ENCODE measurements at regions not wholly inside any gene's neighbourhood (a gene's known extent, or its start where the extent isn't known, plus 50 kb on each side); places are given as distances from the start of the nearest gene placed in this dataset.

DNA sequence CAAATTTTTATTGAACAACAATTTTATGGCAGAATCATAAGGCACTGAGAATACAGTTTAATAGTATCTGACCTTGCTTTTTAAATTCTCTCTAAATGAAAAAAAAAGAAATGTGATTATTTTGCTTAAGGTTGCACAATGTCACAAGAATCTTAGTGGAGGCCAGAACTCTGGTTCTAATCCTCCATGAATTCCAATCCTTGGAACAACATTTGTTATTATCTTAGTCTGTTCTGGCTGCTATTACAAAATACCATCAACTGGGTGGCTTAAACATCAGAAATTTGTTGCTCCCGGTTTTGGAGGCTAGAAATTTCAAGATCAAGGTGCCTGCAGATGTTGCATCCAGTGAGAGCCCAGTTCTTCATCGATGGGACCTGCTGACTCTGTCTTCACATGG lies 158.2 kb upstream of the POM121L12 start:
- no peak for DNase-seq

DNA sequence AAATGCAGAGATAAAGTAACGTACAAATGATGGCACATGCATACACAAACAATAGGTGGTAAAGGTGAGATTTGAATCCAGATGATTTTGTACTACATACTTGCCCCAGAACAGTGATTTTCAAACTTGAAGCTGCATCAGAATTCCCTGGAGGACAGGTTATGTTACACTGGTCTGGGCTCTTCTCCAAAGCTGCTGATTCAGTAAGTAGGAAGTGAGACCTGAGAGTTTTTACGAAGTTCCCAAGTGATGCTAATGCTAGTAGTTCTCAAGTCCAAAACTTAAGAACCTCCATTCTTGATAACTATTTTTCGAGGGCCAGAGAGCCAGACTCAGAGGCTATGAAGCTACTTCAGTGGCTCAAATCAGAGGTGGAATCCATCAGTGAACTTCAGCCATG lies 159.0 kb upstream of the POM121L12 start:
- DNase-seq = no peak

DNA sequence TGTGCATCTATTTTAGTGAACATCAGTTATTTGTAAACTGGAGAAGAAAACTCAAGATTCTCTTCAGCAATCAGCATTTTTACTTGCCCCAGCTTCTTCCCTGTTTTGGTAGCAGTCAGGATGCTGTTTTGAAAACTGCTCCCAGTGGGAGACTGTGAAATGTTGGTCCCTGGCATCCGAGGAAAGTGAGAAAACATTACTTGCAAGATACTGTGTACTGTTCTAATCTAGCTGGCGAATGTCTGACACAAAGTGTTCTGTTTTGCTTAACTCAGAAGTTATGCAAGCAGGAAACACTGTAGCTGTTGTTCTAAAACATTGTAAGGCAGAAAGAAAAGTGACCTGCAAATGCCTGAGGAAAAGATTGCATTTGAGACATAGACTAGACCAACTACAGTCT lies 171.8 kb upstream of the POM121L12 start:
- no peak for DNase-seq

DNA sequence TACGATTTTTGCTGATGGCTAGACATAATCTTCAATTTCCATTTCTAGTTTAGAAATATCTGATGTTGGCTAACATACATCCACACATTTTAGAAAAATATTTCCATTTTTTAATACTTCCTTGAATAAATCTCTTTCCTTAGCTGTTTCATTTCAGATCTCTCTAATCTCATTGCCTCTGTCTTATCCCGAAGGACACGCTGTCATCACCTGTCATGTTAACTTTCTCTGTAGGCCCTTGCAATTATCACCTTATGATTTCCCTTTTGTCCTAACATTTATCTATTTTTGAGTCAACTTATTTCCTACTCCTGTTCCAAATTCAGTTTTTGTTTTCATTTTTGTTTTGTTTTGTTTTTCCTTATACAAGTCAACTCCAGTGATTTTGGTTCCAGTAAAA lies 173.1 kb upstream of the POM121L12 start:
- DNase-seq = no peak

DNA sequence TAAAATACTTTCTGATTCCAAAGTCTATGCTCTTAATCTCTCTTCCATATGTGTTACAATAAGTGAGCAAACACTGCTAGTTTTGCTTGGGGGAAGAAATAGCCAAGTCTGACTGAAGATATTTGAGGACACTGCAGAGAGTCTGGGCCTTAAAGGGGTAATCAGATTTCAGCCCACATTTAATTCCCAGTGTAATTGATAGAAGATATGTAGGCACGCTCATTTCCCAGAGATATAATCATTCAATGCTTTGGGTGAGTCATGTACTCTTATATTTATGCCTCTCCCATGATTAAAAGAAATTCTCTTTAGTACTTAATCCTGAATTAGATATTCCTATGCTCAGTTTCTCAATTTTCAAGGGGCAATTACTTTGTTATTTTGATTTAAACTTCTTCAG lies 178.1 kb upstream of the POM121L12 start:
- no peak for DNase-seq

DNA sequence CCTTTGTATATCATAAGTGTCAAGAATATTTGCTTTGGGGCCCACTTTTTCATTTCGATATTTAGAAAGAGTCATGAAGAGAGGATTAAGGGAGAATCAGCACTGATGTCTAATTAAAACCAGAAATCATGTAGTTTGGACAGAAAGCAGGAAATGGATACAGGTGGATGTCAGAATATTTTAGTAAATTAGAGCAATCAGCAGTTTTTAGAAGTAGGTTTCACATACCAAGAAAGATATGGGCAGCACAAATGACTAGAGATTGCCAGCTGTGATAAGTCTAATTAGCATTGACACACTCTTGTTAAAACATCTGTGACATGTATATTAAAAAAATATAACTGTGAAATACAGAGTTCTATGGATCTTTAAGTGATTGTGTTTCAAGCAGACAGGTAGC lies 180.8 kb upstream of the POM121L12 start:
- no peak for DNase-seq

DNA sequence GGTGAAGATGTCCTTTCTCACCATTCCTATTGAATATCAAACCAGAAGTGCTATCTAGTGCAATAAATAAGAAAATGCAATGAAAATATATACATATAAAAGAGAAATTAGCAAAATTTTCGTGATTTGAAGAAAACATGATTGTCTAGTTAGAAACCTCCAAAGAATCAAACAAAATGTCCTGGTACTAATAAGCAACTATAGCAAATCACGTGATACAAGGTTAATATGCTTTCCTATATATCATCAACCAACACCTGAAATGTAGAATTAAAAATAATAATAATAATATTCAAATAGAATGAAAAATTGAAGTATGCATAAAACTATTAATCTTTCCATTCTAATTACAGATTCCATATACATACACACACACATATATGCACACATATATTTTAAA lies 183.9 kb upstream of the POM121L12 start:
- DNase-seq = no peak

DNA sequence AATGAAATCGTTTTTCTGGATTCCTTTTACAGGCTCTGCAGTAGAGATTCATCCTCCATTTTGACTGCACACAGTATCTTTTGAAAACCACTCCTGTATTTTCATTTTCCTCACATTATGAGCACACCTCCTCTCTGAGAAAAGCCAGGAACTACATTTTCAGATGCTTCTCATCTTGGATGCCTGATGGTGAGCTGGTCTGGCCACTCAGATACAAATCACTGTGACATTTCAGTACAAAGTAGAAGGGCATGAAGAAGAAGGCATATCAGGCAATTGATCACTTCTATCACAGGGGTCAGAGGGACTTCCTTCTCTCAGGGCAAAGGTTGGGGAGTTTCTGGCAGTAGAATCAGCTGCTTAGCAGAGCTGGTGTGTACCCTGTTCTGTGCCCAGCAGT lies 192.0 kb upstream of the POM121L12 start:
- no peak for DNase-seq

DNA sequence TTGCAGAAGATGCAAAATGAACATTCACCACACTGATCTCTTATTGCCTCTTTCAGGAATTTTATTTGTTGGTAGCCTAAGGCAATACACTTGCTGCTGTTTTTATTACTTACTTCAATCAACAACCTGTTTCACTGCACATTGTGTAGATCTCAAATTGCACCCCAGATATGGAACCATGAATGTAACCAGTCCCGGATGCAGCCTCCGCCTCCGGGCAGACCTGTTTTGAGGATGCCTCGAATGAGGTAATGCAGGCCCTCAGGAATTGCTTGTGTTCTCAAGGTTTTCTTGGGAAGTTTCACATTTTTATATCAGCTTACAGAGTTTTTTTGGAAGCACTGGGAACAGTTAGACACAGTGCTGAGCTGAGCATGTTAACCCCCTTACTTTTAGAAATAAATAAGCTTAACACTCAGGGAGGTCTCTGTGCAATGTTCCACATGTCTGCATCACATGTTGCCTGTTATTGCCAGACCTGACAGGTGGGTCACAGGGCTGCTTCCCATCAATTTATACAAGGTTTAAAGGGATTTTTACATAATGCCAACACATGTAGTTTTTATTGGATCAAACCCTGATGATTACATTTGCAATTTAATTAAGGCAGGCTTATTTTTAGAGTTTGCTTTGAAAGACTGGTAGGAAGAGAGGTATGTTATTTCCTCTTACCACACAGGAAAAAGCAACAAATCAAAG lies 193.1 kb upstream of the POM121L12 start:
- no peak for DNase-seq

DNA sequence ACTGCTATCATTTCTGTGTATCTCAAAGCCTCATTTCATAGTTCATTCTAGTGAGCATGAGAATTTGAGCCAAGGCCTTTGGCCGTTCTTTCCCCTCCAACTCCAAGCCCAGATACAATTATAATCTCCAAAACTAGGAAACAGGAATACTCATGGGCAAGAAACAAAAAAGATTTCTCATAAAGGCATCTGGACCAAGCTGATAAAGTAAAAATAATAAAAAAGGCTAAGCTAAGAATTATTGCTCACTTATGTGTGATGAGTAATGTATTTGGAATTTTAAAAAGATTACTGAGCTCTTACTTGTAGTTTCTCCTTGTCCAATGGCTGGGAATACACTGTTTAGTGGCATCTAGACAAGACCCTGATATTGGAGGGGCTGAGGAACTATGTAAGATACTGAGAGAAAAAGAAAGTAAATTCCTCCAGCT lies 196.4 kb upstream of the POM121L12 start:
- DNase-seq = no peak

DNA sequence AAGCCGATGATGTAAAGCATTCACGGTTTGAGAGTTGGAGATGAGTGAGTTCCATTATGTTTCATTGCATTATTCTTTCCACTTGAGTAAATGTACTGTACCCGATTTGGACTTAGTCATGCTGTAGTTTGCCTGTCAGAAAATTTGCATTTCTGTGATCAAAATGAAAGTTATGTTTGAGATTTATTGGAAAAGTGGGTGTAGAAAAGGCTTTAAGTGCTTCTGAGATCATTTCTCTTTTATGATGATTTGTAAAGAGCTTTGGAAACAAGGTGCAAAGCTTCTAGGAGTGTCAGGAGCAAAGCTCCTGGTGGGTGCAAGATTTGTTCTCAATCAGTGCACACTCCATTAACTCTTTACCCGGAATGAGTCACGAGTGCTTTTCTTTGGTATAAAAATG lies 204.1 kb upstream of the POM121L12 start:
- no peak for DNase-seq

DNA sequence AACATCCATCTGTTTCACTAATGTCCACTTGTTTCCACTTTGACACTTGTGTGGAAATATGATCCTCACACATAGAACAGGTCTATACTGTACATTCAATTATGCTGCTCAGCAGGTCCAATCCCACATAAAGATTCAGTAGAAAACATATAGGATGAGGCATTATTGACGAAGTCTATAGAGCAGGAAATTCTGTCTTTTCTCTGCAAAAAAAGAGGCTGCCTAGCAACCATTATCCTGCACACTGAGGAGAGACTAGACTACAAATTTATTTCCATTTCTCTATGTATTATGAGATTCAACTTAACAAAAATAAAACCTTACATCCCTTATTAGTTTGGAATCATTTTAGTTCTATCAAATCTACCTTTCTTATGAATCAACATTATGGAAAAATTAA lies 204.6 kb upstream of the POM121L12 start:
- no peak for DNase-seq

DNA sequence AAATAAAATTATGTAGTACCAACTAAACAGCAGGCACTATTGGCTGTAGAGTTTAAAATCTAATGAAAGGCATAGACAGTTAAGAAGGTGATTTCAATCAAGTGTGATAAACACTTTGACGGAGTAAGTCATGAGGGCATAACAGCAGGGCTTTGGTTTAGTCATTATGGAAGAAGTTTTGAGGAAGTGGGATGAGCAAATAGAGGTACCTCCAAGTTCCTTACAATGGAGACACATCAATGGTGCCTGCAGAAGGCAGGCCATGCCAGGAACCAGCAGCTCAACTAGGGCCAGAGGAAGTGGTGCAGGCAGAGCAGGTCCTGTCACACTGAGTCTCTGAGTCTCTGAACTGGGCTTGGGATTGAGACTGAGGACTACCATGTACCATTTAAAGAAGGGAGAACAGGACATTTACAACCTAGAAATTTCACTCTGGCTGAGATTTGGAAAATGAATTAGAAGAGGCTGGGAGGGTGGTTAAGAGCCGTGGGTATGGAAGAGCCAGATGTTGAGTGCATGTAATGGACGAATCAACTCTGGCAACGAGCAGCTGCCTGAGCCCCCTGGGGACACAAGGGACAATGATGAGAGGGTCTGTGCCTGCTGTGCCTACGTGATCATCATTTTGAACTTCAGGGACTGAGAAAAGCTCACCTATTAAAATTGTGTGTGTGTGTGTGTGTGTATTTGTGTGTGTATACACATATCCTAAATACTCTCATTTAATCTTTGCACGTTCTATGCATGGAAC lies 208.7 kb upstream of the POM121L12 start:
- no peak for DNase-seq

DNA sequence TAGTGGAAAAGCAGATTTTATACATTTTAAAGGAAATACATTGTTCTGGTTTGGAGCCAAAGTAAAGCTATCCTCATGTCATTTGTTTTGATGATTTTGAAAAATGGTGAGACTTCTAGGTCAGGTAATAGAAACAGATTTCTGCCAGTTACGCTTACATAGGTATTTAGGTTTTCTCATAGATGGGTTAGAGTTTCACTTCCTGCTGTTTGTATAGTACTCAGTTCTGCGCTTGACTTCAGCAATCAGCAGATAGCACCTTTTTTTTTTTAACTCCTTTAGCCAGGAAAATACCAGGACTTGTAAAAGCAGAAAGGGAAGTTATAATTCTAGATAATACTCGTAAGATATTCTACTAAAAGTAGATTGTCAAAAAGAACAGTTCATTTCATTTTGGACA lies 209.8 kb upstream of the POM121L12 start:
- DNase-seq = no peak

DNA sequence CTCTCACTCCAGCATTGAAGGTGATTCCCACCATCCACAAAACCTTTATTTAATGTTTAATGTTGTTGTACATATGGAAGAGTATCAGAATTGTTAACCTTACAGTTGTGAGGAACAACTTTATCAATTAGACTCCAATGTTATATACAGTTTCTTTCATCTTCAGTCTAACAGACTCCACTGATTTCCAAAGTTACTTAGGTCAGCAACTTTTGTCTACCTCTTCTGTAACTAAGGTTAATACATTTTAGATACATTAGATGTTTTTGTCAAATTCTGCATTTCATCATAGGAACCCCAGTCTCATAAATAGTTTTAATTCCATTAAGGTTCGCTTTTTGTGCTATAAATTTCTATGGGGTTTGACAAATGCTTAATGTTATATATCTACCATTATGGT lies 223.9 kb upstream of the POM121L12 start:
- DNase-seq = no peak

DNA sequence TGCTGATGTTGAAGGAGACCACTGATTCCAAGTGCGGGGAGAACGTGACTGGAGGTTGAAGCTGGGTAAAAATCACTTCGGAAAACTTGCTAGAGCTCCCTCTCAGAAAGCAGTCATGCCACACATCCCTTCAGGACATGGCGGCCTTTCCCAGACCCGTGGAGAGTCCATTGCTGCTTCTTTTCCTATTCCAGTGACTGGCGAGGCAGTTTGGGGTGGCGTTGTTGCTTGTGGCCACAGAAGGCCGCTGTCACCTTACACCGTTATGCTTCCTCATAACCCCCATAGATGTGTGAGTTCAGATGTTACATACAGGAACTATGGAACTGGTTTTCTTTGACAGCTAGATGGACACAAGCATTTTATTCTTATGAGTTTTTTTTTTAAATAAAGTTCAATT lies 235.6 kb upstream of the POM121L12 start:
- DNase-seq = no peak

DNA sequence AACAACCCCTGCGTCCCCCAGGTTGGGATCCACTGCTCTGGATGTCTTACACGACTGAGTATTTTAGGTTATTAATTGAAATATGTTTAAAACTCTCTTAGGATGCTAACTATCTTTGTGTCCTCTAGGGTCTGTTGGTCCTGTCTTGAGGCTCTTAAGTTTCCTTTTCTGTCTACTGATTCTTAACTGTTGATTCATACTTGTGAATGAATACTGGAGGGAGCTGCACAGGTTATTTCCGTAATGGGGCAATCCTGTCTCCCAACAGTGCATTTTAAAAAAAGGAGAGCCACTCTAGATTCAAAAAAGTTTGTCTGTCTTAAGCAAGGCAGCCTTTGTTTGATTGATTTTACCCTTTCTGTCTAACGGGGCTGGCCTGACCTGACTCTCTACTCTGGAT lies 237.6 kb upstream of the POM121L12 start:
- DNase-seq = no peak

DNA sequence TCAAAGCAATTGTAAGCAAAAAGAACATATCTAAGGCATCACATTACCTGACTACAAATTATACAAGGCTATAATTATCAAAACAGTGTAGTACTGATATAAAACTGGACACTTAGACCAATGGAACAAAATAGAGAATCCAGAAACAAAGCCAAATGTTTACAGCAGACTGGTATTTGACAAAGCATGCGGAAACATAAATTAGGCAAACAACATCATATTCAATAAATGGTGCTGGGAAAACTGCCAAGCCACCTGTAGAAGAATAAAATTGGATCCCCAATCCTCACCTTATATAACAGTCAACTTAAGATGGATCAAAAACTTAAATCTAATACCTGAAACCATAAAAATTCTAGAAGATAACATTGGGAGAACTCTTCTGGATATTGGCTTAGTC lies 240.8 kb upstream of the POM121L12 start:
- DNase-seq = no peak

DNA sequence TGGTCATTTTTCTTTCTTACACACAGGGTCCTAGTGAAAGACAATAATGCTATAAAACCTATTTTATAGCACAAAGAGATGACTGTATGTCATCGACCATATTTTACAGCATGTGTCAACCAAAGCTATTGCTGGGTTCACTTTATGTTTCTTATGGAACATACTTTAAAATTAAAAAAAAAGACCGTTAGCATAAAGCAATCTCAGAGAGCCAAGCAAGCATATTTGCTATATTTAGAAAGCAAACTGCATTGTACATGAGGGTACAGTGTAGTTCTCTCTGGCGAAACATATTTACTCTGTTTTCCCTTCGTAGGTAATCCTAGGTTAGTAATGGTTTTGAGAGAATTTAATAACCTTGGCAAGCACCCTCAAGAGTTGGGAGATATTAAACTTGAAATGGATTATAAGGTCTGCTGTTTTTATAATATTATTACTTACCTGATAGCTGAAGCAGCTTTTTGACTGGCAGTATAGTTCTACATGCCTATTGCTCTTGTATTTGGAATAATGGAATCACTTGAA lies 244.2 kb upstream of the POM121L12 start:
- DNase-seq = no peak

DNA sequence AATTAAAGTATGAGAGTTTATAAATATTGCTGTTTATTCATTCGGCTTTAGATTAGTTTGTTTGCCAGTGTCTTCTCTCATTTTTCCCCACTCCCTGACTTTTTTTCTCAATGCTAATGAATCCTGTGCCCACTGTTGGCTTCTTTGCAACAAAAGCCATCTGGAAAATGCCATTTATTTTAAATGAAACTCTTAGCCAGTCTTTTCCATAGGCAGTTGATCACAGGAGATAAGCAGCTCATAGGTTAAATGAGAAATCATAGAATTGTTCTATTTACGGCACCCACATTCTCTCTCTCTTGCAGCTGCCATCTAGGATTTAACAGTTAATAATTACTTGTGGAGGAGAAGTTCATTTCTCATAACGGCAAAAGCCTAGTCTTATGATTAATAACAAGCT lies 249.3 kb upstream of the POM121L12 start:
- DNase-seq = no peak

DNA sequence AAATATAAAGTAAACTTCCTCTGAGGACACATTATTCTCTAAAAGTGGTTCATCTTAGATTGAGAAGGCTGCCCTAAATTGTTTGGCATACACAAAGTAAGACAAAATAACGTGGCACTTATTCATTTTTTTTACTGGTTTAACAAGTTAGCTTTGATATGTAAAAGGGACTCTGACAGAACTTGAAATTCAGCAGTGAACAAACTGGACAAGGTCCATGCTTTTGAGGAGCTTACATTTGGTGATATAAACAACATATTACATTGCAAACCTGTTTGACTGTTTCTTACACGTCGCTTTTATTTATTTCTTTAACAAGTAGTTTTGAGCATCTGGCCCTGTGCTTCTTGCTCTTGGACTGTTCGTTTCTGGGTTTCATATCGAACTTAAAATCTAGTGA lies 253.1 kb upstream of the POM121L12 start:
- DNase-seq = no peak

DNA sequence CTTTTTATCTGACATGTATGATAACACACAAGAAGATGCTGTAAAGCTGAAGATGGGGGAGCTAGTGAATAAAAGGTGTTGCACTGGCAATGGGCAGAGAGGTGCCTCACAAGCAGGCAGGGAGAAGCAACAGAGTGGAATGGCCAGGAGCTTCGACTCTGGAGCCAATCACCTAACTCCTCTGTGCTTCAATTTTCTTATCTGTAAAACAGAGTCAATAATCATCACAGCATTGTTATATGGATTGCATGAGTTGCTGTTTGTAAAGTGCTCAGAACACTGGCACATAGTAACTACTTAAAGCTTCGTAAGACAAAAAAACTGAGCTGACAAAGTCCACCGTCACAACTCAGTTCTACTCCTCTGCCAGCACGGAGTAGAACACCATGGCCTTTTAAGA lies 254.2 kb upstream of the POM121L12 start:
- no peak for DNase-seq

DNA sequence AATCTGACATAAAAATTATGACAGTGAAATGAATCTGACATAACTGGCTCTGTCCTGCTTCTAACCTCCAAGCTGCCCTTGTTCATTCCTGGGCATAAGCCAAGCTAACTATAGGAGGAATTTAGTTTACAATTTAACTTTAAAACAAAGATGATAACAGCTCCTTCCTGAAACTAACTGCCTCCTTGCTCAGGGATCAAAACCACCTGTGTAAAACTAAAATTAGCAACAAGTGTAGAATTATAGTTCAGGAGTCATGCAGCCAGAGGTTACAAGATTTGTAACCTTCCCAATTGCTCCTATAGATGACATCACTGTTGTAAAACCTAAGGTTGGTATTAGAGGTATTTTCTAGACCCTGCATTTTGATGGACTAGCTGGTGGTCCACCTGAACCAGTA lies 256.4 kb upstream of the POM121L12 start:
- DNase-seq = no peak

DNA sequence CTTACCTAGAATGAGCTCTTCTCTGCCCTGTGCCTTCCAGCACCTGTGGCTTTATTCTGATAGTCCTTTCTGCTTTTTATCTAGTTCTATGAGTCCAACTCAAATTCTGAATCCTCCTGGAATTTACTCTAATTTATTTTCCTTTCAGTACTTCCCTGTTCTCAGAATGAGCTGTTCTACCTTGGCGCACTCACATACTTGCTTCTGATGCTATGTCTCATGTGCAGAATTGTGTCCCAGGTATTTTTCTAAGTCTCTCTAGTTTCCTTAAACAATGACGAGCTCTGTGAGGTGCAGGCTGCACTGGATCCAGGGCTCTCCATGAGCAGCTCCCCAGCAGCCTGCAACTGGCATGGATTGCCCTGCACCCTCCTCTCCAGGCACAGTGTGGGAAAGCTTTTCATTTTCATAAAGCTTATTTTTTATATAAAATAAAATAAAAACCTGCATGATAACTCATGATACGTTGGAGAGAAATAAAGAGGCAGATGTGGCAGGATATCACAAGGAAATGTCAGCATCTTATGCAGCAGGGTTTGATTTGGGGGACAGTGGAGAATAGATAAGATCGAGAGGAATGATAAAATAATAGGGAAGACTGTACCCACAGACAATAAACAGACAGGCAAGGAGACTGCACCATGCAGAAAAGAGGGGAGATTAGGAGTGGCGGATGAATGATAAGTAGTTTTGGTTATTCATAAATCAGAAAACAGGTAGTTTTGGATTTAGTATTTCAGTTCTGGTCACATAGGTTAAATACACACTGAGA lies 258.2 kb upstream of the POM121L12 start:
- no peak for DNase-seq
